ENCODE measurements at regions not wholly inside any gene's neighbourhood (a gene's known extent, or its start where the extent isn't known, plus 50 kb on each side); places are given as distances from the start of the nearest gene placed in this dataset.

- Histone ChIP-seq H3K27me3 (no peaks in the 10 kb centered on the region), H3K9me3 (no peaks in the 10 kb centered on the region), H3K36me3 (no peaks in the 10 kb centered on the region), H3K27ac (no peak overlapping the region), H3K4me3 (no peak overlapping the region), H3K4me1 (no peaks in the 10 kb centered on the region)
- TF ChIP-seq CTCF (IDR thresholded peaks at IDR 0.05): no peak
- intact Hi-C loops (cut with DNase I): no loop called here
- no peak for DNase-seq
- no peak for ATAC-seq
Measured at GRCh38 chr6:97663252-97663651, 380.2 kb upstream of the MMS22L start.

GRCh38 chr6:97665446-97665845 lies 382.4 kb upstream of the MMS22L start:
- ATAC-seq: no peak
- H3K9me3 ChIP-seq: no peaks in the 10 kb centered on the region
- peaks cover 0 to 2% of the 10 kb centered on the region in 2 donors for H3K4me1 ChIP-seq
- no peak for TF ChIP-seq CTCF (IDR thresholded peaks at IDR 0.05)
- intact Hi-C loops (cut with DNase I): no loop called here
- no peaks in the 10 kb centered on the region for H3K36me3 ChIP-seq
- DNase-seq: no peak
- no peaks in the 10 kb centered on the region for H3K27me3 ChIP-seq
- no peak overlapping the region for H3K27ac ChIP-seq
- H3K4me3 ChIP-seq: no peak overlapping the region

GRCh38 chr6:97666889-97667288 lies 383.9 kb upstream of the MMS22L start:
- DNase-seq (no peak), ATAC-seq (no peak)
- Histone ChIP-seq H3K4me3 (no peak overlapping the region), H3K27ac (no peak overlapping the region), H3K36me3 (no peaks in the 10 kb centered on the region), H3K4me1 (peaks cover 0 to 2% of the 10 kb centered on the region in 2 donors), H3K27me3 (no peaks in the 10 kb centered on the region), H3K9me3 (no peaks in the 10 kb centered on the region)
- intact Hi-C loops (cut with DNase I): no loop called here
- no peak for TF ChIP-seq CTCF (IDR thresholded peaks at IDR 0.05)

- no peak for ATAC-seq
- Histone ChIP-seq H3K36me3 (no peaks in the 10 kb centered on the region), H3K9me3 (no peaks in the 10 kb centered on the region), H3K27me3 (no peaks in the 10 kb centered on the region), H3K4me1 (peaks cover 0 to 2% of the 10 kb centered on the region in 2 donors), H3K4me3 (no peak overlapping the region), H3K27ac (no peak overlapping the region)
- TF ChIP-seq CTCF (IDR thresholded peaks at IDR 0.05): no peak
- intact Hi-C loops (cut with DNase I): no loop called here
- no peak for DNase-seq
Measured at GRCh38 chr6:97668716-97669115, 385.7 kb upstream of the MMS22L start.

GRCh38 chr6:97669191-97670031 lies 386.4 kb upstream of the MMS22L start:
- no peaks in the 10 kb centered on the region for H3K36me3 ChIP-seq
- no peaks in the 10 kb centered on the region for H3K9me3 ChIP-seq
- intact Hi-C loops (cut with DNase I): no loop called here
- TF ChIP-seq CTCF (IDR thresholded peaks at IDR 0.05): no peak
- peak in 2 of 4 donors; percentile 8 to 19 for DNase-seq
- H3K4me3 ChIP-seq: no peak overlapping the region
- no peak overlapping the region for H3K27ac ChIP-seq
- H3K27me3 ChIP-seq: no peaks in the 10 kb centered on the region
- peak; percentile 62 for ATAC-seq
- H3K4me1 ChIP-seq: peaks cover 0 to 2% of the 10 kb centered on the region in 2 donors

Measured in left lung (tissue), 4 donors.